Nephron progenitor cell (in vitro differentiated cells): ENCODE measurements at regions not wholly inside any gene's neighbourhood (a gene's known extent, or its start where the extent isn't known, plus 50 kb on each side); places are given as distances from the start of the nearest gene placed in this dataset.
"Not testable (repeated sequence)": the region's sequence is repeated elsewhere in the genome, so short reads cannot be mapped to it uniquely, and the experiment has no call there.

ENCODE experiments used
- DNase-seq: peaks from one replicate; pipeline ENCODE4 v3.0.0; 2021
- H3K27ac Mint-ChIP-seq: 2 replicates; pipeline ENCODE4 v1.8.0; 2021; ENCODE audit warnings: mild to moderate bottlenecking, moderate library complexity, mixed read lengths
- H3K27me3 Mint-ChIP-seq: 2 replicates; pipeline ENCODE4 v1.8.0; 2021; ENCODE audit warnings: mild to moderate bottlenecking, low read depth, mixed read lengths; ENCODE audit not compliant: poor library complexity
- H3K36me3 Mint-ChIP-seq: 2 replicates; pipeline ENCODE4 v1.8.0; 2021; ENCODE audit warnings: low read depth, mixed read lengths
- H3K4me1 Mint-ChIP-seq: 2 replicates; pipeline ENCODE4 v1.8.0; 2021; ENCODE audit warnings: mixed read lengths
- H3K4me3 Mint-ChIP-seq: 2 replicates; pipeline ENCODE4 v1.8.0; 2021; ENCODE audit warnings: mild to moderate bottlenecking, moderate library complexity, mixed read lengths
- H3K9me3 Mint-ChIP-seq: 2 replicates; pipeline ENCODE4 v1.8.0; 2021; ENCODE audit warnings: mild to moderate bottlenecking, moderate library complexity, mixed read lengths
- TF ChIP-seq, protein P1 (sequence below): fragments of 200-600 bp; sonication (generic); IDR thresholded peaks from 2 replicates; pipeline ENCODE4 v1.5.0; 2021; ENCODE audit warnings: antibody characterized with exemption

DNA sequence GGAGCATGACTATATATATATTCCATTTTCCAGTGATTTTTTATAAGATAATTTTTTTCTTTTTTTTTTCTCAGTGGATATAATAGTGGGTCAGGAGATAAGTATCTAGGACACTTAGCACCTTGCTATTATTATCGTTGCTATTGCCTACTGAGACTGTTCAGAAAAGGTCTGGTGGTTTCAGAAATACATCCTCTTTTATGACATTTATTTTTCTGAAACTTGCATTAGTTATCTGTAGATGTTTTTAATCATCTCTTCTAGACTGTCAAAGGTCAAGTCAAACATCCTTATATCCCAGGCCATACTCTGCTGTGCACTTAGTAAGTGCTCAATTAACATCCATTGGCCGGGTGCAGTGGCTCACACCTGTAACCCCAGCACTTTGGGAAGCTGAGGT lies 72.9 kb upstream of the MED14 start:
- no peaks in the 10 kb centered on the region for H3K4me1 Mint-ChIP-seq

DNA sequence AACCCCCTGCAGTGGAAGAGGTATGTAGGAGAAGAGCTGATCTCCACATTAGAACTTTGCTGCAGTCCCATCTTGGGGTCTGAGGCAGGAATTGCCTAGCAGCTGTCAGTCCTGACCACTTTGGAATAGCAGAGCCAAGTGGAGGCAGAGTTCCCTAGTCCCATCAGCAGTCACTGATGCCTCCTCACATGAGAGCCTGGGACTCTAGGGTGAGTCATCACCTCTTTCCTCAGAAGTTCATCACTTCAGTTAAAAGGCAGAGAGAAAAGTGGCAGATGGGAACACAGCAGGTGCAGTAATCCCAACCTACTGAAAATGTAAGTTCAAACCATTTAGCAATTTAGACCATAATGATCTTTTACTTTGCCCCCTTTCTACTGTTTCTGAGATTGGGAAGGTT lies 73.9 kb upstream of the MED14 start:
- H3K9me3 Mint-ChIP-seq = peaks cover 47% of the 10 kb centered on the region
- no peaks in the 10 kb centered on the region for H3K4me1 Mint-ChIP-seq
- no peak overlapping the region for H3K4me3 Mint-ChIP-seq
- TF ChIP-seq, protein P1, sequence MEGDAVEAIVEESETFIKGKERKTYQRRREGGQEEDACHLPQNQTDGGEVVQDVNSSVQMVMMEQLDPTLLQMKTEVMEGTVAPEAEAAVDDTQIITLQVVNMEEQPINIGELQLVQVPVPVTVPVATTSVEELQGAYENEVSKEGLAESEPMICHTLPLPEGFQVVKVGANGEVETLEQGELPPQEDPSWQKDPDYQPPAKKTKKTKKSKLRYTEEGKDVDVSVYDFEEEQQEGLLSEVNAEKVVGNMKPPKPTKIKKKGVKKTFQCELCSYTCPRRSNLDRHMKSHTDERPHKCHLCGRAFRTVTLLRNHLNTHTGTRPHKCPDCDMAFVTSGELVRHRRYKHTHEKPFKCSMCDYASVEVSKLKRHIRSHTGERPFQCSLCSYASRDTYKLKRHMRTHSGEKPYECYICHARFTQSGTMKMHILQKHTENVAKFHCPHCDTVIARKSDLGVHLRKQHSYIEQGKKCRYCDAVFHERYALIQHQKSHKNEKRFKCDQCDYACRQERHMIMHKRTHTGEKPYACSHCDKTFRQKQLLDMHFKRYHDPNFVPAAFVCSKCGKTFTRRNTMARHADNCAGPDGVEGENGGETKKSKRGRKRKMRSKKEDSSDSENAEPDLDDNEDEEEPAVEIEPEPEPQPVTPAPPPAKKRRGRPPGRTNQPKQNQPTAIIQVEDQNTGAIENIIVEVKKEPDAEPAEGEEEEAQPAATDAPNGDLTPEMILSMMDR = no peak
- H3K27me3 Mint-ChIP-seq = no peaks in the 10 kb centered on the region
- H3K27ac Mint-ChIP-seq = no peak overlapping the region
- DNase-seq = no peak
- no peaks in the 10 kb centered on the region for H3K36me3 Mint-ChIP-seq

More for the DNA sequence above, 72.9 kb upstream of the MED14 start:
- Mint-ChIP-seq H3K27ac (no peak overlapping the region), H3K9me3 (peaks cover 37% of the 10 kb centered on the region), H3K27me3 (no peaks in the 10 kb centered on the region), H3K4me3 (no peak overlapping the region), H3K36me3 (no peaks in the 10 kb centered on the region)
- no peak for DNase-seq
- TF ChIP-seq, protein P1 = no peak

DNA sequence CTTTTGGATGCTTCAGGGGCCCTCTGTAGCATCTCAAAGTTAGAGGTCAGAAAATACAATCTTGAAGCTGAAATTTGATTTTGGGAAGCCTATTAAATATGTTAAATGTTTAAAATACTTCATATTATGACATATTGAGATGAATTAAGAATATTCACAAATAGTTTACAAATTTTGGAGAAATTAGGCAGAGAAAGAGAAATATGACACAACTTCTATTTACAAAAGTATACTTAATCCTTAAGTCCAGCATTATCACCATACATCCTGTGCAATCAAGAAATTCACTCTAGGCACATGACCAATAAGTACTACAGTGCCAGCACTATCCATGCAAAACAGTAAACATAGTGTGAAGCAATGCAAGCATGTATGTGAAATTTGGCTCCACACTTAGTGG lies 79.7 kb upstream of the MED14 start:
- H3K27me3 Mint-ChIP-seq, H3K4me1 Mint-ChIP-seq, DNase-seq, H3K36me3 Mint-ChIP-seq, H3K27ac Mint-ChIP-seq, H3K4me3 Mint-ChIP-seq: not testable (repeated sequence)
- H3K9me3 Mint-ChIP-seq = peaks cover 66% of the 10 kb centered on the region

DNA sequence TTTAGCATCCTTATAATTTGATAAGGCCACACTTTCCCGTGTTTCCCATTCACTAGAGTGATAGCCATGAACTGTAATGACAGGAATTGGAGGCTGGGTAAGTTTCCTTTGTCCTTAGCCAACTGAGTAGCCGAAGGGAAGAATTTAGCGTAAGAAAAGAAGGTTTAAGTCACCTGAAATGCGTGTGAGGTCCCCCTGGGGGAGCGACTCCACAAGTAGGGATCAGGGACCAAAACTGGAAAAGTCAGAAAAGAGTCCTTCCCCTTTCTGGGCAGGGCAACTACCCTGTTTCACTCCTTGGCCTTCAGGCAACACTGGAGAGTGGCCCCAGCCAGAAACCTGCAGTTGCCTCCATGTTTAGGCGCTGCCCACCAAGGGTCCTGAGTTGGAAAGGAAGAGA lies 81.6 kb upstream of the MED14 start:
- Mint-ChIP-seq H3K4me1 (no peaks in the 10 kb centered on the region), H3K27me3 (no peaks in the 10 kb centered on the region), H3K9me3 (peaks cover 61% of the 10 kb centered on the region), H3K27ac (no peak overlapping the region), H3K4me3 (no peak overlapping the region), H3K36me3 (no peaks in the 10 kb centered on the region)
- no peak for DNase-seq
- TF ChIP-seq, protein P1 = no peak

DNA sequence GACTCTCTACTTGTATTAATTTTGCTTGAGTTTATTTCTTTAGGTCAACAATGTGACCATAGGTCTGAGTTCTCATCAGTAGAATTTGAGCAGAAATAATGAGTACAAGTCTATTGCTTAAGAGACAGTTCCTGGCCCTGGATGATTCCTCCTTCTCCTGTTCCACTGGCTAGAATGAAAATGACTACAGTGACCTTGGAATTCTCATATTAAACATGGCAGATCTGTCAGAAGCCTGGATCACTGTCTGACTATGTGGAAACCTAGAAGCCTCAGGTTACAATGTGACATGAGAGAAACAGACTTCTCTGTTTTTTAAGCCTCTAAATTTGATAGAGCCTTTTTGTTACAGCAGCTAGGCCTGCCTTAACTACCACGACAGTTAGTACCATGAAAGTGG lies 82.9 kb upstream of the MED14 start:
- Mint-ChIP-seq H3K4me3 (no peak overlapping the region), H3K4me1 (no peaks in the 10 kb centered on the region), H3K9me3 (peaks cover 60% of the 10 kb centered on the region), H3K27ac (no peak overlapping the region), H3K27me3 (no peaks in the 10 kb centered on the region), H3K36me3 (no peaks in the 10 kb centered on the region)
- no peak for DNase-seq
- TF ChIP-seq, protein P1 = no peak

DNA sequence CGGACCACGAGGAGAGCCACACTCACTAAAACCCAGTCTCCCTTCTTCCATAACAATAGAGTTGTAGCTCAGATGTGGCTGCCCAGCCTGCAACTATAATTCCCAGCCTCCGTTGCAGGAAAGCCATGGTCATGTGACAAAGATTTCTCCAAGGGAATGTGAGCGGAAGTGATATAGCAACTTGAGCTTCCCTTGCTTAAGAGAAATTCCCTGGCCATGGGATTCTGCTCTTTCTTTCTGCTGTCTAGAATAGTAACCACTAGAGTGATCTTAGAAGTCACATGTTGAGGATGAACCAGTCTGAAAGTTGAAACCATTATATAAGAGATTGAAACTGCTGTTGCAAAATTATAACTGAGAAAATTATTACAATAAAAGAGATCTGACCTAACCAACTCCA lies 86.4 kb upstream of the MED14 start:
- Mint-ChIP-seq H3K27ac (no peak overlapping the region), H3K4me1 (no peaks in the 10 kb centered on the region), H3K4me3 (no peak overlapping the region), H3K36me3 (no peaks in the 10 kb centered on the region), H3K27me3 (peaks cover 6% of the 10 kb centered on the region), H3K9me3 (peaks cover 51% of the 10 kb centered on the region)
- no peak for DNase-seq
- TF ChIP-seq, protein P1 = no peak

DNA sequence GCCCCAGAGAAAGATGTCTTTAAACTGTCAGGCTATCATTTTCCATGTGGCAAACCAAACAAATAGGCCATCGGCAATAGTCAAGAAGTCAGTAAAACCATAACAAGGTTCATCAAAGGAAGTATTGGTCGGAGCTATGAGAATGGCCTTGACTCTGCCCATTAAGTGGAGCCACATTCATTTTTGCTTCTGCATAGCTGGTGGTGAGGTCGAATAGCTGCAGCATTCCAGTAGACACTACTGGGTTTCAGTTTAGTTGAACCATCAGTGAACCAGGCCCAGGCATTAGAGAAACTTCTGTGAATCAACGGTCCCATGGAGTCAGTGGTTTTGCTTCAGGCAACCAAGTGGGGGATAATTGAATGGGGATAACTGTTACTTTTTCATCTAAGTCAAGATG lies 92.0 kb upstream of the MED14 start:
- Mint-ChIP-seq H3K4me1 (peaks cover 3% of the 10 kb centered on the region), H3K9me3 (peaks cover 39% of the 10 kb centered on the region), H3K36me3 (no peaks in the 10 kb centered on the region), H3K27ac (no peak overlapping the region), H3K4me3 (no peak overlapping the region), H3K27me3 (peaks cover 8% of the 10 kb centered on the region)
- TF ChIP-seq, protein P1 = no peak
- no peak for DNase-seq
